ENCODE measurements at regions not wholly inside any gene's neighbourhood (a gene's known extent, or its start where the extent isn't known, plus 50 kb on each side); places are given as distances from the start of the nearest gene placed in this dataset.

DNA sequence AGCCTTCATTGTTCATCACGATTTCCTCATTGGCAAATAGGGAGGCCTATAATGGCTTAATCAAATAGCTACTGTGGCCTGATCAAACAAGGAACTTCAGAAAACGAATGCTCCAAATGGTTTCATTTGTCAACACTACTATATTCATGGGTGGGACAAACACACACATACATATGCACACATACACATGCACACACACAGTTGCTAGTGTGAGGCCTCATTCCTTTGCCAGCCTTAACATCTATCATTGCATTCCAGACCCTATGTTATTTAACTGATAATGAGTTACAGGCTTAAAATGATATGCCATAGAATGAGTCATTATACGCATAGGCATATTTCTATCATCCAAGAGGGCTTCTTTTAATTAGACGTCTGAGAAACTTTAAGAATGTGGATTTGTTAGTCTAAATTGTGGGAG lies 140.2 kb downstream of the KLF5 start:
- no peak for DNase-seq (ENCODE audit: low read depth)

DNA sequence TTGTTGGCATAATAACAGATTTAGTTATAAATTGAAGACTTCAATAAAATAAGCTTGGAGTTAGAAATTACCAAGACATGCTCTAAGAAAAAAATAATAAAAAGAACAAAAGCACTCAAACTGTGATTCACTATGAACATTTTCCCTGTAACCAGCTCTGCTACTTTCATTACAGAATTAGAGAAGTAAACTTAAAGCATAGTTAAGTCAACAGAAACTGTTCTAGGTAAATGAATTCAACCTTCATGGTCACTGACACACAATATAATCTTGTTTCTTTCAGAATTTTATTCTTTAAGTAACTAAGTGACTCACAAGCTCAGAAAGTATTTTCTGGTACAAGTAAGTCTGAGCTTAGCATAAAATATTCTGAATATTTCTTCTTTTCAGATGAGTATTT lies 136.3 kb downstream of the KLF5 start:
- no peak for DNase-seq (ENCODE audit: low read depth)

DNA sequence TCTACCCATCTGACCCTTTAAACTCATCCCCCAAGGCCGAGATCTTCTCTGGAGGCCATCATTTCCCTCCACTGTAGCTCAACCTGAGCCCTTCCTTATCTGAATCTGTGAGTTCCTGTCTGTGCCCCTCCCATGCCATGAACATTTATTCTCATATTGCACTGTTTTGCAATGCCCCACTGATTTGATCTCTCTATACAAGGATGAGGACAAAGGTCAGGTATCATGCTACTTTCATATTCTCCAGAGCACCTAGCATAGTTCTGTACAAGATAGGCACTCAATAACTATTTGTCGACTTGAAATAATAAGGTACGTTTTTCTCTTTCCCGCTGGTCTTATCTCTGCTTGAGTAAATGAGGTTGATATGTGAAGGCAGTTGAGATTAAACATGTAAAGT lies 135.5 kb downstream of the KLF5 start:
- DNase-seq (ENCODE audit: low read depth), result no peak

DNA sequence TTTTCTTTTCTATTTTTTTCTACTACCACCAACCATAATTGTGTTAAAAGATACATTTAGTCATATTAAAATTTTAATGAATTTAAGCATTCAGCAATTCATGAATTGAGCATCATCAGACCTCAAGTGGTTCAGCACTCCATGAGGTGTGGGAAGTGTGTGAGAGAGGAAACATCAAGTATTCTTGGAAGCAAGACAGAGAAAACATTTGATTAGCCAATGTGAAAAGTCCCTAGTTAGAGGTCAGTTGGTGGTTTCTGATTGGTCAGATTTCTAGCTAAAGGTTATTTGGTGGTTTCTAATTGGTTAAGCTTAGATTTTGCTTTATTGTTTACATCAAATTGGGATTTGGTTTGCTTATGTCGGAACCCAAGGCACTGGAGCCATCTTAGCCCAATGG lies 134.7 kb downstream of the KLF5 start:
- DNase-seq (ENCODE audit: low read depth), result no peak

DNA sequence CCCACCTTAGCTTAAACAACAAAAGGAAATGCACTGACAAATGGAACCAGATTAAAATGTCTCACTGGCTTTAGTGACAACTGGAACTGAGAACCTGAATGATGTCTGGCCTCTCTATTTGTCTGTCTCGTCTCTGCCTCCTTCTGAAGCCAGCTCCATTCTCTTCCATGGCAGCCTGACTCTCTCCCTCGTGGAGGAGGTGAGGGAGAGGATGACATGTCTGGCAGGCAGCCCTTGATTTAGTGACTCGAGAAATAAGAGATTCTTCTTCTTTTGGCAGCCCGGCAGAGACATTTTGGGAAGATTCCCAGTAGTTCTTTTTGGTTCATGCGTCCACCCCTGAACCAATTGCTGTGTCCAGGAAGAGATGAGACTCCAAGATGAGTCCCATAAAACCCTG lies 131.7 kb downstream of the KLF5 start:
- no peak for DNase-seq (ENCODE audit: low read depth)

DNA sequence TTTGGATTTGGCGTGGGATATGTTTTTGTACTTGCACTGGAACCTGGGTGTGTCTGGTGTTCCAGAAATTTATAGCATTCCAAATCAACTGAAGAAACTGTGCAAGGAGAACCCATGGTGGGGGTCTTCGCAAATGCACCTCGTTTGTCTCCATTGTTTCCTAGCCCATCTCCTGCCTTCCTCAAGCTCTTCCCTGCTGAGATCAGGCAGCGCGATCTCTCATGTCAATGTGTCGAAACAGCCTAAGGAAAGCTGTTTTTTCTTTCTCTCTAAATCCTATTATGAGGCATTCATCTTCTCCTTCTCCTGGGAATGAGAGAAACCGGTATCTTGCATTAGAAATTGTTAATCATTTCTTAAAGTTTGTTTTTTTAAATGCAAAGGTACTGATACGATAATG lies 131.0 kb downstream of the KLF5 start:
- DNase-seq (ENCODE audit: low read depth), result no peak

DNA sequence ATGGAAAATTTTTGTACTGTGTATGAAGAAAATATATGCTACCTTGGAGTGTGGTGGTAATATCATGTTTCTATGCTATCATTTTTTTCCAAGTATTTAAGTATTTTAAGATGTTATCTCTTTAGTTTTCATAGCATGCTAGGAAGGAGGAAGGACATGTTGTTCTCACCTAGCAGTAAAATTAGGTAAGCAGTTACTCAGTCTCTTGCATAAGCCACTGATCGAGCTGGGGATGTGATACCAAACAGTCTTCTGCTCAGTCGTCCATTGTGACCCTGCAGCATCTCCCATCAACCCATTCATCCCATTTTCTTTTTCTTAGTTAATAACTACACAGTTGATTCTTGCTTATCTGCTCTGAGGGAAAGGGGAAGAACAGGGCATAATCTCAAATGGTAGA lies 130.6 kb downstream of the KLF5 start:
- DNase-seq (ENCODE audit: low read depth), result no peak

DNA sequence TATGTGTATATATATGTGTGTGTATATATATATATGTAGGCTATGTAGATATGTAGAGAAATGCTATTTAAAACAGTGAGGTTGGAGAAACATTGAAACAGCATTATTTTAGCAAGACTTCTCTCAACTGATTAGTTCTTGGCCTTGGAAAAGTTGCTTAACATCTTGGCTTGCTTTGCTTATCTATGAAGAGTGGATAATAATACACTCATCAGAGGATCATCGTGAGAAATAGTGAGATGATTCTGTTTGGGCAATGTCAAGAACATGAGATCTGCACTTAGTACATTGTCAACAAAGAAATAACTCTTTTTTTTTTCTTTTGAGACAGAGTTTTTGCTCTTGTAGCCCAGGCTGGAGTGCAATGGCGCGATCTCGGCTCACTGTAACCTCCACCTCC lies 128.3 kb downstream of the KLF5 start:
- no peak for DNase-seq (ENCODE audit: low read depth)

DNA sequence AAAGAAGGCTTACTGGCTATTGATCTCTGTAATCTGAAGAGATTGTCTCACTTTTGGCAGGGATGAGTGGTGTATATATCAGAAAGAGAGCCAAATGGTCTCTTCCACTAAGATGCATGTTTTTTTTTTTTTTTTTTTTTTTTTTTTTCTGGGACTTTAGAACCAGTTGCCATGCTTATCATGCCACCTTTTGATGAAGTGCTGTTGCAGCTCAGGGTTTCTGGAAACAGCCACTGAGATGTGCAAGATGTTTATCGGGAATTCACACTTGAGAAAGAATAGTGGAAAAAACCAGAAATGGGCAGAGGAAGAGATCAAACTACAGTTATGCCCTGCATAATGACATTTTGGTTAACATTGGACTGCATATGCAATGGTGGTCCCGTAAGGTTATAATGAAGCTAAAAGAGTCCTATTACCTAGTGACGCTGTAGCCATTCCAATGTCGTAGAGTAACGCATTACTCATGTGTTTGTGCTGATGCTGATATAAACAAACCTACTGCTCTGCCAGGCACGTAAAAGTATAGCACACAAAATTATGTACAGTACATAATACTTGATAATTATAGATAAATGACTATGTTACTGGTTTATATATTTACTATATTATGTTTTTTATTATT lies 121.0 kb downstream of the KLF5 start:
- DNase-seq (ENCODE audit: low read depth), result no peak

DNA sequence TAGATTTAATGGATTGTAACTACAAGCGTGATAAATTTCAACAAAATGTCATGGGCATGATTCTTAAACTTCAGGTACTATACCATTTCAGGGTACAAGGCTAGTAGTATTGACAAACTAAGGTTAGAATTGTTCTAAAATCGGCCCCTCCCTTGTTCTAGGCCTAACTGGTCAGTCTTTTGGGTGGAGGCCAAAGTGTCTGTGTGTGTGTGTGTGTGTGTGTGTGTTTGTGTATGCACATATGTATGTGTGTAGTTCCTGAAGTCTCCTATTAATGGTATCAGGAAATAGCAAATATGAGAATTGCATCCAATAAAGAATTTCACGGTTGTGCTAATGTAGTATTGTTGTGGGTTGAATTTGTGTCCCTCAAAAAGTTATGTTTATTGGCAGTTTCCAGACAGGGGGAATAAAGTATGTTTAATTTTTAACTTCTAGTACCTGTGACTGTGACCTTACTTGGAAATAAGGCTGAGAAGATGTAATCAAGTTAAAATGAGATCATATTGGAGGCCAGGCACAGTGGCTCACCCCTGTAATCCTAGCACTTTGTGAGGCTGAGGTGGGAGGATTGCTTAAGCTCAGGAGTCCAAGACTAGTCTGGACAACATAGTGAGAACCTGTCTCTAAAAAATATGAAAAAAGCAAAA lies 119.2 kb downstream of the KLF5 start:
- DNase-seq (ENCODE audit: low read depth), result no peak

DNA sequence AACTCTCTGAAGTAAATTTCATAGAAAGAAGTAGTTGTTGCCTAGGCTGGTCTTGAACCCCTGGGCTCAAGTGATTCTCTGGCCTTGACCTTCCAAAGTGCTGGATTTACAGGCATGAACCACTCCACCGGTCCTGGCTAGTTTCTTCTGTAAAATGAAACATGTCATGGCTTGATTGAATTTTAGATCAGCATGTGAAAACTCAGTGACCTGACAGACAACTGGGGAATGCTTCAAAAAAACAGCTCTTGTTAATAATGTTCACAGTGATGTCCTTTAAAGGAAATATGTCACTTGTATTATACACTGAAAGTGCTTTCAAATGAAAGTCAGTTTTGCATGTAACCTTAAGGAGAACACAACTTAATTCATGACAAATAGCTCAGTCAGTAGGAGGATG lies 118.2 kb downstream of the KLF5 start:
- DNase-seq (ENCODE audit: low read depth), result no peak

DNA sequence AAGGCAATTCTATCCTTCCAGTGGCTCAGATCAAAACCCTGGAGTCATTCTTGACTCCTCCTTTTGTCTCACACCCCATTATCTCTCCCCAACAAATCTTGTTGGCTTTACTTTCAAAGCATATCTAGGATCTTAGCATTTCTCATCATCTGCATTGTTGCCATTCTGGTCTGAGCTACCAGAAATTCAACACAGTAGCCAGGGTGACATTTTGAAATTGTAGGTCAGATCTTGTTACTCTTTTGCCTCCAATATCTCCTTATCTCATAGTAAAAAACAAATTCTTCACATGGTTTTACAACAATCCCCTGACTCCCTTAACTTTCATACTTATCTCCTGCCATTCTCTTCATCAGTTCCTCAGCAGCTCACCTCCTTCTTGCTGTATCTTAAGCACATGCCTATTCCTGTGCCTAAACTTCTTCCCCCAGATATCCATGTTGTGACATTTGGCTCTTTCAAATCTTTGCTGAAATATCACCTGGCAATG lies 115.8 kb downstream of the KLF5 start:
- DNase-seq (ENCODE audit: low read depth), result no peak

DNA sequence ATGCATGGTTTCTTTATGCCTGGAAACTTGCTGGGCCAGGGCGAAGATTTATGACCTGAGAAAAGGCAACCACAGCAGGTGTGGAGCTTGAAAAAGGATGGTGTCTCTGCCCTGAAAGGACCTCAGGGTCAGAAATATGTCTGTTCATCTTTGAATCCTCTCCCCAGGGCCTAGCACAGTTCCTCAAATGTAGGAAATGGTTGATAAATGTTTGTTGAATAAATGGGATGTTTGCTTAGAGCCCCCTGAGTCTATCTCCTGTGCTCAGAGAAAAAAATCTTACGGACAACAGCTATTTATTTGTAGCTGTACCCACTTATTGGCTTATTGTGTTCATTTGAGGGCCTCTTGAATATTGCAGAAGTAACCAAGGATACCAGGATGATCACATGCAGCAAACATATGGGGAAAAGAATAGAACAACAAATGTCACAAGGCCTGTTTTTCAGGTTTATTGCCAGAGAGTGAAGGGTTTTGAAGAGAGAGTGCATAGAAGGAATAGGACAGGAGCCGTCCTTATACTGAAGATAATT lies 114.5 kb downstream of the KLF5 start:
- no peak for DNase-seq (ENCODE audit: low read depth)

DNA sequence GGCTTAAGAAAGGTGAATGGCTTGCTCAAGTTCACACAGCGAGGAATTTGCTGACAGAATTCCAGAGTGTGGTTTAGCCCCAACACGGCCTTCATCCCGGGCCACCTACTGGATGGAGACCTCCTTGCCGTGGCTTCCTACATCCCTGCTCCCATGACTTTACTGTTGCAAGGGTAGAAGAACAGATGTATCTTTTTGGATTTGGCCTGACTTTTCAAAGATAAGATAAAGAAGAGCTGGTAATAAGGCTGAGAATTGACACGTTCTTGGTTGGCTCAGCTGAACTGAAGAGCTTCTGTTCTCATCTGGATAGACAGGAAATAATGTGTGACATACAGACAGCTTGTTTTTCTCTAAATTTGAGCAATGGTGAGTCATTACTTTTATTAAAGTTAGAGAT lies 113.1 kb downstream of the KLF5 start:
- no peak for DNase-seq (ENCODE audit: low read depth)

DNA sequence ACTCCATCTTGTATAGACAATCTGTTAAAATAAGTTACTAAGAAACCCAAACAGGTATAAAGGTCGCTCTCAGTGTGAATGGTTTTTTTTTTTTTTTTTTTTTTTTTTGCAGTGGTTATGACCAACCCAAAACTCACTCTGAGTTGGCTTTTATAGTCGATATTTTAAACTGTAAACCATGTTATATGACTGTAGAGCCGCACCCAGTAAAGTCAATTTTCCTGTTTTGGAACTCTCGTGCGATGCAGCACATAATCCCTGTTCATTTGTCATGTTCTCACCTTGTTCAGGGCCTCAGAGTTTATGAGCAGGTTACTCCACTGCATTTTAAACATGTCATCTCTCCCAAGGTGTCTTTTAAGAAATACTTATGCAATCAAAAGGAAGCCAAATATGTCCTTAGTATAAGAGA lies 112.5 kb downstream of the KLF5 start:
- no peak for DNase-seq (ENCODE audit: low read depth)

DNA sequence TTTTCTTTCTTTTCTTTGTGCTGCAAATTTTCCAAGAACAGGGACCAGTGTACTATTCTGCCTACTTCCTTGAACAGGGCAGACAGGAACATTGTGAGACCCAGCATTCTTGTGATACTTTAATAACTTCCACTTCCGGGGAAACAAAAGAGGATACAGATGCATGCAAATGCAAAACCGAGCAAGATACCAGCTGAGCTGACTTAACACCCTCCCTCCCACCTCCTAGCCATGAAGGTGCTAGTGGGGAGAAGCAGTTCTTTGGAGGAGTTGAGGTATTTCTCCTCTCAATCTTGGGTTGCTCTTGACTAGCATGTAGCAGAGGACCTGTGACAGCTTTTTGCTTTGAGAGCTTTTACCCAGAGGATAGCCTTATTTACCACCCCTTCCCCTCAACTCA lies 111.2 kb downstream of the KLF5 start:
- DNase-seq (ENCODE audit: low read depth), result no peak

DNA sequence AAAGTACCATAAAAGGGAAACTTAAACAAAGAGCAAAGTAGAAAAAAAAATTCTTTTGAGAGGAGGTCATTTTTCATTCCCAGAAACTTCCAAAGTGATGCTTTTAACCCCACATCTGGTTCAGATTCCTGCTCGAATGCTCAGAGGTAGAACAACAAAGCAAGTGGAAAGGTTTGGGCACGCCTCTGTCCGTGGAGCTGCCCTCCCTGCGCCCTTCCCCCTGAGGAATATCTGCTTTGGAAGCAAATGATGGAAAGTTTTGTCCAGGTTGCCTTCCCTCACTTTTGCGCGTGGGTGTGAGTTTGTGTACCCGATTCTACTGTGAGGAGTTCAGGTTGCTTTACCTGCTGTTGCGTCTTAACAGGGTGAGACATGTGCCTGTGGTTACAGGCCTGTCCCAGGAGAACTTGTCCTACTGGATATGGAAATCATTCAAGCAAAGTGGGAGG lies 110.2 kb downstream of the KLF5 start:
- DNase-seq (ENCODE audit: low read depth), result no peak

DNA sequence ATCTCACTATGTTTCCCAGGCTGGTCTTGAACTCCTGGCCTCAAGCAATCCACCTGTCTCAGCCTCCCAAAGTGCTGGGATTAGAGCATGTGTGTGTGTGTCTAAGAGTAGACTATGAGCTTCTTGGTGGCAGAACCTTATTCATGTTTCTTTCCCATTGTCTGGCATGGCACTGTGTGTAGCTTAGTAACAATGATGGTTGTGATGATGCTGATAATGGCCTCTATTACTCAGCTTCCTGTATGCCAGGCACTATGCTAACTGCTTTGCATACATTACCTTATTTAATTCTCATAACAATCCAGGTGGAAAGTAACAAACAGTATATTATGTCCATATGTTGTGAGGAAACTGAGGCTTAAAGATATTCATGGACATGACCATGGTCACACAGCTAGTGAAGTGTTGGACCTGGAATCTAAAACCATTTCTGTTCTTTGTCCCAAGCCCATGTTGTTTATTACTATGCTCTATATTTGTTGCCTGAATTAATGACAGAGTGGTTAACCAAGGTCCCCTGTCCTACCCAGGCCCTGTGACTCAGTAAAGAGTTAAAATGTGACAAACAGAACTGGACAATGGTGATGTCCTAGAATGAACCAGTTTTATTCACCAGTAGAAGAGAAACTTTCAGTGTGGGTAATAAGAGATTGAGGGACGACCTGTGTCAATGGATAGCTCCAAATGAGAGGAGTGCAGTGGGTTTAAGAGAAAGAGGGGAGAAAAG lies 109.6 kb downstream of the KLF5 start:
- DNase-seq (ENCODE audit: low read depth), result no peak

DNA sequence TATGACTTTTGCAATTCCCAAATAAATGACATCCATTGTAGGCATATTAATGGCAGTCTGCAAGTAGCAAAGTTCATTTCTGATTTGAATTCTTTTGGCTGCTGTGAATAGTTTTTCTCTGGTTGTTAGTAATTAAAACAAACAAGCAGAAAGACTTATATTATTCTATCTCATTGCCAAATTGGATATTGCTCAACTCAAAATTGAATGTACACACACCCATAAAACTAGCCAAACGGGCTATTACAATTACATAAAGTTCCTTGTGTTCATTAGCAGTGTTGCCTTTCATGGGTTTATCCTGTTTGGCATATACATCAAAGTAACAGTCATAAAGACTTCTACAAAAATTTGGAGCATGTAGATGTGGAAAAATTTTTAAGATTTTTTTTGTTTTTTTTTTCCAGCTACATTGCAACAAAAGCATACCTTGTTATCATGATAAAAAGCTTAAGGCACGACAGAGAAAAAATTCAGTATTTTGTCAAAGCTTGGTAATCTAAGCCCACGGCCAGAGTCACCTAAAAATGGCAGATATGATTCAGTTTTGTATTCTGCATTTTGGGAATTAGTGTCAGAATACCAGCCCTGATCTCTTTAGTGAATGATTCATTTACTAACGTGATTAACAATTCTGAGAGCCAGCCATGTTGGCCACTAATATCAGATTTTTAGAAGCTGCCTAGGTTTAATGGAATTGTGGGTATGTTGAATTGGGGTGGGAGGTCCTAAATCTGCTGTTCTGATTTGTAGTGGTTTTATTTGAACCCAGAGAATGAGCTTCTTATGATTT lies 108.4 kb downstream of the KLF5 start:
- no peak for DNase-seq (ENCODE audit: low read depth)

DNA sequence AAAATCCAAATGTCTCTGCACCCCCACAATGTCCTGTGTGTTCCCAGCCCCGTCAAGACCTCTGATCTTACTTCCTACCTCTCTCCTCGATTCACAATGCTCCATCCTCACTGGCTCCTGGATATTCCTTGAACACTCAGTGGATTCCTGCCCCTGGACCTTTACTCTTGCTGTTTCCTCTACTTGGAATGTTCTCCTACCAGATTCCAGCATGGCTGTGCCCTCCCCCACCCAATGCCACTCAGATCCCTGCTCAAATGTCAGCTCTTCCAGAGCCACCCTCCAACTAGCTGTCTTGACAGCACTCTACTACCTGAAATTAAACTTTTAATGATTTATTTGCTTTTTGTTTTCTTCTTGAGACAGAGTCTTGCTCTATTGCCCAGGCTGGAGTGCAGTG lies 107.4 kb downstream of the KLF5 start:
- DNase-seq (ENCODE audit: low read depth), result no peak

DNA sequence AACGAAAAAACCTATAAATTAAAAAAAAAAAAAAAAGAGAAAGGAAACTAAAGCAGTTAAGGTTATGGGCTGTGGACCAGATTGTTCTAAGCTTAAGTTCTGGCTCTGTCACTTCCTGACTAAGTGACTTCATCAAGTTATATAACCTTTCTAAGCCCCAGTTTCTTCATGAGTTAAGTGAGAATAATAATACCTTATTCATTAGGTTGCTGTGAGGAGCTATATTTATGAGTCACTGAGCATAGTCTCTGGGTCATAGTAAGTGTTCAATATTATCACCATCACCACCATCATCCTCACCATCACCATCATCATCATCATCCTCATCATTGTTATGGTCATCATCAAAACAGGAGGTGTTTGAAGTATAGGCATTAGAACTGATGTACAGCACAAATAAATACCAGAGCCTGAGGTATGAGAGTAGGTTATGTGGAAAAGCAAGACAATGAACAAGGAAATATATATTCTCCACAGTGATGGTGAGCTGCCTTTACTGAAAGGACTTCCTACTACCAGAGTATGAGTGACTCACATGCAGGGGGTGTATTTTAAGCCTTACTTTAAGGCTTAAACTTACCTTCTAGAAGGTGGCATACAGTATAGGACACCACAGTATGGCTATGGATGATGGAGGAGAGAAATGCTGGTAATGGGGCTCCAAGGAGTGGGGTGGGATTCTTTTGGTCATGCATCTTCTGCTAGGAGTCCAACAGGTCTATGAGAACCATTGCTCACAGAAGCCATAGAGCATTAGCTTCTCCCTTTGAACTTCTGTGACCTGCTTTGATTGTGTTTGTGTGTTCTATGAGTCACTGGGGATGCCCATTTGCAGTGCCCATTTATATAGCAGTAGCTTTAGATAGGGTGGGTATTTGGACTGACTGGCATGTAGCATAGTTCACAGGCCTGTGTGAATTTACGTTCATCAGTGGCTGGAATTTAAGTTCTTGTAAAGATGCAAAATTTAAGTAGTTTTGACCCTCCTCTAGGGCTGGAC lies 104.4 kb downstream of the KLF5 start:
- DNase-seq (ENCODE audit: low read depth), result no peak
